ENCODE measurements at regions not wholly inside any gene's neighbourhood (a gene's known extent, or its start where the extent isn't known, plus 50 kb on each side); places are given as distances from the start of the nearest gene placed in this dataset.

DNA sequence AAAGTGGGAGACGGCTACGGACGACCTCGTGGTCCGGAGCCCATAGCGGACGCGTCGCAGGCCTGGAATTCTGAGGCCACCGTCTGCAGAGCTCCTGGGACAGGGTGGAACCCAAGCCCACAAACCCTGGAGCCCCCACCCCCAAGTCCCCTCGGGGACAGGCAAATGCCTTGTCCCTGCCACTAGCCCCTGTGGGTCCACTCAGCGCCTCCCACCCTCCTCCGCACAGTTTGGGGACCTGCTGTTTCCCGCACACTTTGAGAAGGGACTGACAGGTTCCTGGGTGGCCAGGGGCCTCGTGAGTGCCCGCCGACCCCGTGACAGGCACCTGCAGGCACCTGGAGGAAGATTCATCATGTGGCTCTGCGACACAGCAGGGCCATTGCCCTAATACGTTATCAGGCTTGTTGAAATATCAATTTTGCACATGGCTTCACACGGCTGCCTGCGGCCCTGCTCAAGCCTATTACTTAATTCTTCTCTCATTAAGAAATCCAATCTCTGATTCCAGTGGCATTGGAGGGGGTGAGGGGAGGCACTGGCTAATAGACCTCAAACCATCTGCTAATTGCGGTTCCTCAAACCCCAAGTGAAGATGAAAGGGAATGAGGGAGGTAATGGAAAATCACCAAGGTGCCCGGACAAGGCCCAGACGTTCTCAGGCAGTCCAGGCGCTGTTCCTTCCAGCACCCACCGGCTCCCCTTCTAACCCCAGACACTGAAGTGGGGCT is 672.5 kb downstream of the BRD1 start:
- Histone ChIP-seq H3K4me3 (ENCODE audit: low read length) (no peak overlapping the region), H2AFZ (ENCODE audit: low read length) (no peak overlapping the region), H3K79me2 (ENCODE audit: low read length) (no peaks in the 10 kb centered on the region), H3K4me2 (ENCODE audit: low read length) (no peak overlapping the region), H3F3A (ENCODE audit: low read length, unreplicated experiment) (no peaks in the 10 kb centered on the region), H3K9ac (ENCODE audit: low read length) (no peak overlapping the region), H3K4me1 (ENCODE audit: insufficient read depth, low read length) (no peaks in the 10 kb centered on the region), H3K27me3 (ENCODE audit: low read length) (no peaks in the 10 kb centered on the region), H3K9me3 (ENCODE audit: low read length) (no peaks in the 10 kb centered on the region), H3K9me2 (replicated peaks; ENCODE audit: low read length) (no peaks in the 10 kb centered on the region), H4K20me1 (ENCODE audit: low read length) (no peaks in the 10 kb centered on the region), H3K36me3 (ENCODE audit: low read depth, low read length) (no peaks in the 10 kb centered on the region), H3K27ac (ENCODE audit: low read length) (no peak overlapping the region)
- ATAC-seq, result no peak
- intact Hi-C loops (cut with micrococcal nuclease), result no loop called here
- ChIA-PET CTCF (no interaction called here), POLR2A (ENCODE audit: unreplicated experiment) (no interaction called here)
- no peak for DNase-seq
- TF ChIP-seq EZH2phosphoT487 (IDR thresholded peaks at IDR 0.05; ENCODE audit: borderline replicate concordance, low read length) (no peak), EZH2 (IDR thresholded peaks at IDR 0.05; ENCODE audit: low read length, unreplicated experiment) (no peak), CTCF (conservative IDR thresholded peaks at IDR 0.05; ENCODE audit: low read depth, low read length) (no peak)
- BruUV-seq (replicated peaks), result no TSS peak

GRCh38 chr22:49154433-49154832 is 673.2 kb downstream of the BRD1 start:
- Histone ChIP-seq H4K20me1 (ENCODE audit: low read length) (no peaks in the 10 kb centered on the region), H3K9me3 (ENCODE audit: low read length) (no peaks in the 10 kb centered on the region), H3K27ac (ENCODE audit: low read length) (no peak overlapping the region), H3K79me2 (ENCODE audit: low read length) (no peaks in the 10 kb centered on the region), H3K9ac (ENCODE audit: low read length) (no peak overlapping the region), H3K4me2 (ENCODE audit: low read length) (no peak overlapping the region), H3K27me3 (ENCODE audit: low read length) (no peaks in the 10 kb centered on the region), H3K36me3 (ENCODE audit: low read depth, low read length) (no peaks in the 10 kb centered on the region), H3K4me1 (ENCODE audit: insufficient read depth, low read length) (no peaks in the 10 kb centered on the region), H3K9me2 (replicated peaks; ENCODE audit: low read length) (no peaks in the 10 kb centered on the region), H3F3A (ENCODE audit: low read length, unreplicated experiment) (no peaks in the 10 kb centered on the region), H2AFZ (ENCODE audit: low read length) (no peak overlapping the region), H3K4me3 (ENCODE audit: low read length) (no peak overlapping the region)
- POLR2A ChIA-PET (ENCODE audit: unreplicated experiment), result no interaction called here
- CTCF ChIA-PET, result no interaction called here
- TF ChIP-seq CTCF (conservative IDR thresholded peaks at IDR 0.05; ENCODE audit: low read depth, low read length) (no peak), EZH2phosphoT487 (IDR thresholded peaks at IDR 0.05; ENCODE audit: borderline replicate concordance, low read length) (no peak), EZH2 (IDR thresholded peaks at IDR 0.05; ENCODE audit: low read length, unreplicated experiment) (no peak)
- intact Hi-C loops (cut with micrococcal nuclease), result no loop called here
- no peak for DNase-seq
- BruUV-seq (replicated peaks), result no TSS peak
- no peak for ATAC-seq

GRCh38 chr22:49153921-49154320 is 673.8 kb downstream of the BRD1 start:
- ChIA-PET POLR2A (ENCODE audit: unreplicated experiment) (no interaction called here), CTCF (no interaction called here)
- Histone ChIP-seq H3K79me2 (ENCODE audit: low read length) (no peaks in the 10 kb centered on the region), H3K4me1 (ENCODE audit: insufficient read depth, low read length) (no peaks in the 10 kb centered on the region), H3K9ac (ENCODE audit: low read length) (no peak overlapping the region), H3K9me3 (ENCODE audit: low read length) (no peaks in the 10 kb centered on the region), H4K20me1 (ENCODE audit: low read length) (no peaks in the 10 kb centered on the region), H3K9me2 (replicated peaks; ENCODE audit: low read length) (no peaks in the 10 kb centered on the region), H3K4me2 (ENCODE audit: low read length) (no peak overlapping the region), H3F3A (ENCODE audit: low read length, unreplicated experiment) (no peaks in the 10 kb centered on the region), H2AFZ (ENCODE audit: low read length) (no peak overlapping the region), H3K4me3 (ENCODE audit: low read length) (no peak overlapping the region), H3K36me3 (ENCODE audit: low read depth, low read length) (no peaks in the 10 kb centered on the region), H3K27me3 (ENCODE audit: low read length) (no peaks in the 10 kb centered on the region), H3K27ac (ENCODE audit: low read length) (no peak overlapping the region)
- no peak for TF ChIP-seq CTCF (conservative IDR thresholded peaks at IDR 0.05; ENCODE audit: low read depth, low read length)
- TF ChIP-seq EZH2 (IDR thresholded peaks at IDR 0.05; ENCODE audit: low read length, unreplicated experiment), result no peak
- TF ChIP-seq EZH2phosphoT487 (IDR thresholded peaks at IDR 0.05; ENCODE audit: borderline replicate concordance, low read length), result no peak
- intact Hi-C loops (cut with micrococcal nuclease), result no loop called here
- no peak for DNase-seq
- ATAC-seq, result no peak
- BruUV-seq (replicated peaks), result no TSS peak

Data from PC-3 (cell line).